Liver (tissue), 3 donors: ENCODE measurements at regions not wholly inside any gene's neighbourhood (a gene's known extent, or its start where the extent isn't known, plus 50 kb on each side); places are given as distances from the start of the nearest gene placed in this dataset.

Experiments used
- CTCF ChIP-seq: fragments of 150-350 bp; IDR thresholded peaks from 2 replicates; pipeline ENCODE4 v1.5.1; 2017; ENCODE audit warnings: improper control_type of control experiment, low read depth, low read length; ENCODE audit not compliant: missing input control
- MAX ChIP-seq: IDR thresholded peaks from 2 replicates; pipeline ENCODE4 v1.6.1; 2016; ENCODE audit warnings: antibody characterized with exemption
- REST ChIP-seq: IDR thresholded peaks from 2 replicates; pipeline ENCODE4 v1.6.1; 2016; ENCODE audit warnings: antibody characterized with exemption, mild to moderate bottlenecking
- SP1 ChIP-seq: IDR thresholded peaks from 2 replicates; pipeline ENCODE4 v1.6.1; 2018; ENCODE audit warnings: antibody characterized with exemption, mild to moderate bottlenecking
- donor health status: healthy.
- donor health status: healthy.

- TF ChIP-seq MAX, result no peak
- no peak for TF ChIP-seq REST
- no peak for TF ChIP-seq CTCF
- no peak for TF ChIP-seq SP1
Observed at GRCh38 chrX:22699581-22700091, 300.1 kb upstream of the DDX53 start.
